Smooth muscle cell (in vitro differentiated cells): ENCODE measurements at regions not wholly inside any gene's neighbourhood (a gene's known extent, or its start where the extent isn't known, plus 50 kb on each side); places are given as distances from the start of the nearest gene placed in this dataset.

Source experiments
- DNase-seq: peaks from one replicate; lab custom pipeline; 2025; ENCODE audit not compliant: unreplicated experiment; lab: John Stamatoyannopoulos, UW
- H2AFZ ChIP-seq: fragments of 200-600 bp; sonication (generic); 2 replicates; pipeline ENCODE4 v1.6.0; 2016; ENCODE audit warnings: antibody characterized with exemption, low read depth, mild to moderate bottlenecking
- H3F3A ChIP-seq: fragments of 200-600 bp; sonication (generic); 2 replicates; pipeline ENCODE4 v1.6.0; 2017; ENCODE audit warnings: antibody characterized with exemption, low read depth
- H3K27ac ChIP-seq: fragments of 200-600 bp; sonication (generic); 2 replicates; pipeline ENCODE4 v1.5.1; 2016; ENCODE audit warnings: low read depth, mild to moderate bottlenecking
- H3K27me3 ChIP-seq: fragments of 200-600 bp; sonication (generic); 2 replicates; pipeline ENCODE4 v1.6.1; 2016; ENCODE audit warnings: low read depth, mild to moderate bottlenecking
- H3K36me3 ChIP-seq: fragments of 200-600 bp; sonication (generic); 2 replicates; pipeline ENCODE4 v1.5.1; 2016; ENCODE audit warnings: low read depth
- H3K4me1 ChIP-seq: fragments of 200-600 bp; sonication (generic); 2 replicates; pipeline ENCODE4 v1.5.1; 2016; ENCODE audit warnings: low read depth
- H3K4me2 ChIP-seq: fragments of 200-600 bp; sonication (generic); 2 replicates; pipeline ENCODE4 v1.6.0; 2016; ENCODE audit warnings: mild to moderate bottlenecking
- H3K4me3 ChIP-seq: fragments of 200-600 bp; sonication (generic); 2 replicates; pipeline ENCODE4 v1.5.1; 2016; ENCODE audit warnings: mild to moderate bottlenecking
- H3K79me2 ChIP-seq: fragments of 200-600 bp; sonication (generic); 2 replicates; pipeline ENCODE4 v1.6.0; 2016; ENCODE audit warnings: low read depth, mild to moderate bottlenecking
- H3K9ac ChIP-seq: fragments of 200-600 bp; sonication (generic); 2 replicates; pipeline ENCODE4 v1.6.0; 2016; ENCODE audit warnings: low read depth
- H3K9me3 ChIP-seq: fragments of 200-600 bp; sonication (generic); replicated peaks from 2 replicates; pipeline ENCODE4 v1.5.1; 2016; ENCODE audit warnings: low read depth
- H4K20me1 ChIP-seq: fragments of 200-600 bp; sonication (generic); 2 replicates; pipeline ENCODE4 v1.6.0; 2016; ENCODE audit warnings: low read depth
- WGBS: methylation state at CpG from one replicate; pipeline ENCODE4 v1.1.7; 2016; ENCODE audit warnings: low lambda C conversion rate; 5-methylcytosine and 5-hydroxymethylcytosine counted together
- TF ChIP-seq, protein P1 (sequence below): fragments of 200-600 bp; sonication (generic); IDR thresholded peaks from 2 replicates; pipeline ENCODE4 v1.5.1; 2017; ENCODE audit warnings: borderline replicate concordance, mild to moderate bottlenecking, antibody characterized with exemption; ENCODE audit not compliant: insufficient read depth, poor library complexity, severe bottlenecking

DNA sequence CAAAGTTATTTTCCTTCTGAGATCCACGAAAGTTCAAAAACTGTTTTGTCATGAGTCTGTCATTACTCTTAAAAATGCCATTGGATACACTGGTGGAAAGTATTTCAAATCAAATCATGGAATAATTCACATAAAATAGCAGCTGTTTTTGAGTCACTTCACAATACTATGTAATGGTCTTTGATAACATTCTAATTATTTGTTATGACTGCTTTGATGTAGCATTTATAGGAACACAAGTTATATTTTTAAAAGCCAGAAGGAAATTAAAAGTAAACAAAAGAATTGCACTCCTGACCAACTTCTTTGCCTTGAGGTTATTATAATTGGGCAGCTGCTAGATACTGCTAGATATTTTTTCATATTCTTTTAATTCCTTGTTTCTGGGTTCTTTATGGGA lies 473.2 kb downstream of the CCER1 start:
- Histone ChIP-seq H3K36me3 (no peaks in the 10 kb centered on the region), H3K79me2 (no peaks in the 10 kb centered on the region), H3K27ac (no peak overlapping the region), H3K4me1 (no peaks in the 10 kb centered on the region), H4K20me1 (no peaks in the 10 kb centered on the region), H3K4me3 (no peak overlapping the region), H3K9ac (no peak overlapping the region), H3K27me3 (no peaks in the 10 kb centered on the region), H3K4me2 (no peak overlapping the region), H2AFZ (no peak overlapping the region), H3K9me3 (no peaks in the 10 kb centered on the region), H3F3A (no peaks in the 10 kb centered on the region)
- WGBS, result 67% methylated on average over 1 of the region's 1 CpG
- no peak for DNase-seq
- TF ChIP-seq, protein P1, sequence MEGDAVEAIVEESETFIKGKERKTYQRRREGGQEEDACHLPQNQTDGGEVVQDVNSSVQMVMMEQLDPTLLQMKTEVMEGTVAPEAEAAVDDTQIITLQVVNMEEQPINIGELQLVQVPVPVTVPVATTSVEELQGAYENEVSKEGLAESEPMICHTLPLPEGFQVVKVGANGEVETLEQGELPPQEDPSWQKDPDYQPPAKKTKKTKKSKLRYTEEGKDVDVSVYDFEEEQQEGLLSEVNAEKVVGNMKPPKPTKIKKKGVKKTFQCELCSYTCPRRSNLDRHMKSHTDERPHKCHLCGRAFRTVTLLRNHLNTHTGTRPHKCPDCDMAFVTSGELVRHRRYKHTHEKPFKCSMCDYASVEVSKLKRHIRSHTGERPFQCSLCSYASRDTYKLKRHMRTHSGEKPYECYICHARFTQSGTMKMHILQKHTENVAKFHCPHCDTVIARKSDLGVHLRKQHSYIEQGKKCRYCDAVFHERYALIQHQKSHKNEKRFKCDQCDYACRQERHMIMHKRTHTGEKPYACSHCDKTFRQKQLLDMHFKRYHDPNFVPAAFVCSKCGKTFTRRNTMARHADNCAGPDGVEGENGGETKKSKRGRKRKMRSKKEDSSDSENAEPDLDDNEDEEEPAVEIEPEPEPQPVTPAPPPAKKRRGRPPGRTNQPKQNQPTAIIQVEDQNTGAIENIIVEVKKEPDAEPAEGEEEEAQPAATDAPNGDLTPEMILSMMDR, result no peak

DNA sequence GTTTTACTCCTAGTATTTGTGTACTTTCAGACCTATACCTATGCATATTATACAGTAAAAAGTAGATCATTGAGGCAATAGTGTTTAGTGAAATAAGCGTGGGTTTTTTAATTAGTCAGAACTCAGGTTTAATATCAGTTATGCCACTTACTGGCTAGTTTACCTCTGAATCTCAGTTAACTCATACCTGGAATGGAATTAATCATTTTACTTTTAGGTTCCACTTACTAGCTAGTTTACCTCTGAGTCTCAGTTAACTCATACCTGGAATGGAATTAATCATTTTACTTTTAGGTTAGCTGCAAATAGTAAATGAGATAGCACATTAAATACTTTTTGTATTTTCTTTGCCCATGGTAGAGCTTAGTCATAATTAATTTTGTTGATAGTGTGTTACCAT lies 475.7 kb downstream of the CCER1 start:
- Histone ChIP-seq H3K27me3 (no peaks in the 10 kb centered on the region), H3K9ac (no peak overlapping the region), H3K4me1 (no peaks in the 10 kb centered on the region), H2AFZ (no peak overlapping the region), H3F3A (no peaks in the 10 kb centered on the region), H3K4me2 (no peak overlapping the region), H3K9me3 (no peaks in the 10 kb centered on the region), H3K36me3 (no peaks in the 10 kb centered on the region), H3K4me3 (no peak overlapping the region), H3K27ac (no peak overlapping the region), H4K20me1 (no peaks in the 10 kb centered on the region), H3K79me2 (no peaks in the 10 kb centered on the region)
- TF ChIP-seq, protein P1, result no peak
- DNase-seq, result no peak
- WGBS, result 94% methylated on average over 1 of the region's 1 CpG

DNA sequence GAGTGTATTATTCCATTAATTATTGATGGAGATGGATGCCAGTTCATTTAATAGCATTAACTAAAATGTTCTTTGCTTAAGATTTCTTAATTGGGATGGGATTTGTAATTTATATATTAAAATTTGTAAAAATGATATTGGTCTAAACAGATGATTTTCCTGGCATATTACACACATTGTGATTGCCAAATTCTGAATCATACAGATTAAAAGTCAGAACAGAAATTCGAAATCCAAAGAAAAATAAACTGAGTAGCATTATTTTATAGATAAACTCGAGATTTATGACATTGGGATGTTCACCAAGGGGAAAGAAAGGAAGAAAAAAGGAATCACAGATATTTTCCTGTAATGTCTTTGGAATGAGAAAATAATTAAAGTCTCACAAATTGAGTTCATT lies 481.1 kb downstream of the CCER1 start:
- no peaks in the 10 kb centered on the region for H3K36me3 ChIP-seq
- no peaks in the 10 kb centered on the region for H3K27me3 ChIP-seq
- no peak overlapping the region for H3K9ac ChIP-seq
- H4K20me1 ChIP-seq, result no peaks in the 10 kb centered on the region
- WGBS, result 78% methylated on average over 2 of the region's 2 CpGs
- H3K4me2 ChIP-seq, result no peak overlapping the region
- no peaks in the 10 kb centered on the region for H3K4me1 ChIP-seq
- H3F3A ChIP-seq, result no peaks in the 10 kb centered on the region
- H3K9me3 ChIP-seq, result peaks cover 3% of the 10 kb centered on the region
- H3K4me3 ChIP-seq, result no peak overlapping the region
- H3K27ac ChIP-seq, result no peak overlapping the region
- no peak overlapping the region for H2AFZ ChIP-seq
- DNase-seq, result no peak
- TF ChIP-seq, protein P1, result no peak
- H3K79me2 ChIP-seq, result no peaks in the 10 kb centered on the region

DNA sequence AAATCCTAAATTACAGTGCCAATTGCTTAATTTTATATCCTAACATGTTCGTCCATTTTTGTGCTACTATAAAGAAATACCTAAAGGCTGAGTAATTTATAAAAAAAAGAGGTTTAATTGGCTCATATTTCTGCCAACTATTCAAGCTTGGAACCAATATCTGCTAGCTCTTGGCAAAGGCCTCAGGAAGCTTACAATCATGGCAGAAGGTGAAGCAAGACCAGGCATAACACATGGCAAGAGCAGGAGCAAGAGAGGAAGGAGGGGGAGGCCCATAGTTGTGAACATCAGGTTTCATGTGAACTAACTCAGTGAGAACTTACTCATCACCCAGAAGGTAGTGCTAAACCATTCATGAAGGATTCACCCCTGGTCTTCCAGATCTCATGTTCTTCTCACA lies 494.3 kb downstream of the CCER1 start:
- WGBS, result 79% methylated on average over 1 of the region's 1 CpG
- no peaks in the 10 kb centered on the region for H4K20me1 ChIP-seq
- TF ChIP-seq, protein P1, result no peak
- no peaks in the 10 kb centered on the region for H3K27me3 ChIP-seq
- H2AFZ ChIP-seq, result no peak overlapping the region
- no peaks in the 10 kb centered on the region for H3K9me3 ChIP-seq
- no peak overlapping the region for H3K4me2 ChIP-seq
- no peaks in the 10 kb centered on the region for H3F3A ChIP-seq
- no peaks in the 10 kb centered on the region for H3K79me2 ChIP-seq
- H3K36me3 ChIP-seq, result no peaks in the 10 kb centered on the region
- no peaks in the 10 kb centered on the region for H3K4me1 ChIP-seq
- H3K9ac ChIP-seq, result no peak overlapping the region
- DNase-seq, result no peak
- no peak overlapping the region for H3K27ac ChIP-seq
- no peak overlapping the region for H3K4me3 ChIP-seq
